ENCODE measurements at regions not wholly inside any gene's neighbourhood (a gene's known extent, or its start where the extent isn't known, plus 50 kb on each side); places are given as distances from the start of the nearest gene placed in this dataset.

- 60 to 76% (median 68%) methylated on average over 2 of the region's 2 CpGs for WGBS, 4 donors
These were observed 496.3 kb downstream of the SLC4A3 start for GRCh38 chr2:220123751-220124150.

GRCh38 chr2:220125551-220125950 is 498.1 kb downstream of the SLC4A3 start:
- Histone ChIP-seq H3K4me3 (no peak overlapping the region), H3K36me3 (replicated peaks in 1 of 2) (no peaks in the 10 kb centered on the region), H3K27ac (no peak overlapping the region), H3K9me3 (replicated peaks in 1 of 3) (no peaks in the 10 kb centered on the region), H3K27me3 (no peaks in the 10 kb centered on the region), H3K4me1 (replicated peaks in 1 of 2) (no peaks in the 10 kb centered on the region)
- intact Hi-C loops (cut with DNase I) = no loop called here
- no peak for DNase-seq
- TF ChIP-seq, protein P1, sequence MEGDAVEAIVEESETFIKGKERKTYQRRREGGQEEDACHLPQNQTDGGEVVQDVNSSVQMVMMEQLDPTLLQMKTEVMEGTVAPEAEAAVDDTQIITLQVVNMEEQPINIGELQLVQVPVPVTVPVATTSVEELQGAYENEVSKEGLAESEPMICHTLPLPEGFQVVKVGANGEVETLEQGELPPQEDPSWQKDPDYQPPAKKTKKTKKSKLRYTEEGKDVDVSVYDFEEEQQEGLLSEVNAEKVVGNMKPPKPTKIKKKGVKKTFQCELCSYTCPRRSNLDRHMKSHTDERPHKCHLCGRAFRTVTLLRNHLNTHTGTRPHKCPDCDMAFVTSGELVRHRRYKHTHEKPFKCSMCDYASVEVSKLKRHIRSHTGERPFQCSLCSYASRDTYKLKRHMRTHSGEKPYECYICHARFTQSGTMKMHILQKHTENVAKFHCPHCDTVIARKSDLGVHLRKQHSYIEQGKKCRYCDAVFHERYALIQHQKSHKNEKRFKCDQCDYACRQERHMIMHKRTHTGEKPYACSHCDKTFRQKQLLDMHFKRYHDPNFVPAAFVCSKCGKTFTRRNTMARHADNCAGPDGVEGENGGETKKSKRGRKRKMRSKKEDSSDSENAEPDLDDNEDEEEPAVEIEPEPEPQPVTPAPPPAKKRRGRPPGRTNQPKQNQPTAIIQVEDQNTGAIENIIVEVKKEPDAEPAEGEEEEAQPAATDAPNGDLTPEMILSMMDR (IDR thresholded peaks at IDR 0.05) = no peak
- no peak for TF ChIP-seq POLR2A (IDR thresholded peaks at IDR 0.05)
- 76 to 87% (median 78%) methylated on average over 8 of the region's 8 CpGs for WGBS, 4 donors

More at GRCh38 chr2:220123751-220124150, 496.3 kb downstream of the SLC4A3 start:
- intact Hi-C loops (cut with DNase I) = no loop called here
- no peak overlapping the region for H3K4me3 ChIP-seq
- no peaks in the 10 kb centered on the region for H3K9me3 ChIP-seq (replicated peaks in 1 of 3)
- H3K27me3 ChIP-seq = no peaks in the 10 kb centered on the region
- no peak overlapping the region for H3K27ac ChIP-seq
- DNase-seq = no peak
- H3K36me3 ChIP-seq (replicated peaks in 1 of 2) = no peaks in the 10 kb centered on the region
- TF ChIP-seq, protein P1 (IDR thresholded peaks at IDR 0.05) = no peak
- no peak for TF ChIP-seq POLR2A (IDR thresholded peaks at IDR 0.05)
- no peaks in the 10 kb centered on the region for H3K4me1 ChIP-seq (replicated peaks in 1 of 2)

DNA sequence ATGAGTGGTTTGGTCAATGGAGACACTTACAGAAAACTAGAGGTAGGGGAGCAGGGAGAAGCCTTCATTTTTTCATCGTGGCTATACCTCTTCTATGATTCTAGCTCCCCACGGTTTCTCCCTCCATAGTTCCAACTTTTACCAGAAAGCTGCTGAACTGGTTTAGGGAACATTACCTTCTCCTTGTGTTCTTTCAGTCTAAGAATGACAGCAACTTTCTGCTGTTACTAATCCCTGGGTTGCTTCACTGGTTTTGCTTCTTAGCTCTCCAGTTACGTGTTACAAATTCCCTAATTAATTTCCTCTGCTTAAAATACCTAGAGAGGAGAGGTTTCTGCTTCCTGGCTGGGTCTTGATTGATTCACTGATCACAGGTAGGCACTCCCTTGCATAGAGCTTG is 499.9 kb downstream of the SLC4A3 start:
- Histone ChIP-seq H3K36me3 (replicated peaks in 1 of 2) (no peaks in the 10 kb centered on the region), H3K4me3 (no peak overlapping the region), H3K27ac (no peak overlapping the region), H3K27me3 (no peaks in the 10 kb centered on the region), H3K9me3 (replicated peaks in 1 of 3) (no peaks in the 10 kb centered on the region), H3K4me1 (replicated peaks in 1 of 2) (no peaks in the 10 kb centered on the region)
- 59 to 82% (median 76%) methylated on average over 3 of the region's 3 CpGs for WGBS, 4 donors
- TF ChIP-seq, protein P1 (IDR thresholded peaks at IDR 0.05) = no peak
- no peak for TF ChIP-seq POLR2A (IDR thresholded peaks at IDR 0.05)
- DNase-seq = no peak
- intact Hi-C loops (cut with DNase I) = no loop called here

DNA sequence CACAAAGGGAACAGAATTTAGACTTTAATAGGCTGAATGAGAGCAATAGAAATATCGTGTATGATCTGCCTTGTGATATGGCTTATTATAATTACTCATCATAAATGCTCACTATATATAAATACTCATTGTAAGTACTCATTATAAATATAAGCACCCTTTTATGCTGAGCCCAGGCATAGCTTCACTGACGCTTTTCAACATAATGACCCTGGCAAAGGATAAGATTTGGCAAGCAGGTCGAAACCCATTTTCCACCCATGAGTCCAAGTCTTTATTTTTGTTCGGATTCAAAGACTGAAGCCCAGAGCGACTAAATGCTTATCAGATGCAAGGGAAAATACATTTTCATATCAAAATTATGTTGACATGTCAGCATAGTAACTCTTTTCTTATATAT is 500.4 kb downstream of the SLC4A3 start:
- no peak for TF ChIP-seq POLR2A (IDR thresholded peaks at IDR 0.05)
- TF ChIP-seq, protein P1 (IDR thresholded peaks at IDR 0.05) = no peak
- DNase-seq = no peak
- Histone ChIP-seq H3K9me3 (replicated peaks in 1 of 3) (no peaks in the 10 kb centered on the region), H3K36me3 (replicated peaks in 1 of 2) (no peaks in the 10 kb centered on the region), H3K27me3 (no peaks in the 10 kb centered on the region), H3K4me3 (no peak overlapping the region), H3K4me1 (replicated peaks in 1 of 2) (no peaks in the 10 kb centered on the region), H3K27ac (no peak overlapping the region)
- intact Hi-C loops (cut with DNase I) = no loop called here
- 80 to 84% (median 83%) methylated on average over 5 of the region's 5 CpGs for WGBS, 4 donors
